ENCODE measurements at regions not wholly inside any gene's neighbourhood (a gene's known extent, or its start where the extent isn't known, plus 50 kb on each side); places are given as distances from the start of the nearest gene placed in this dataset.
"Not testable (repeated sequence)": the region's sequence is repeated elsewhere in the genome, so short reads cannot be mapped to it uniquely, and the experiment has no call there.

- no peak for DNase-seq (ENCODE audit: low spot score)
Observed at GRCh38 chr1:73854527-73854926, 343.4 kb downstream of the LRRIQ3 start.

- no peak for DNase-seq (ENCODE audit: low spot score)
Observed at GRCh38 chr1:73842436-73842835, 355.5 kb downstream of the LRRIQ3 start.

GRCh38 chr1:73839922-73840321 is 358.1 kb downstream of the LRRIQ3 start:
- peak; percentile 18 for DNase-seq (ENCODE audit: low spot score)

GRCh38 chr1:73832276-73833181 is 365.4 kb downstream of the LRRIQ3 start:
- no peak for DNase-seq (ENCODE audit: low spot score)

- not testable (repeated sequence) for DNase-seq (ENCODE audit: low spot score)
Observed at GRCh38 chr1:73827283-73827682, 370.7 kb downstream of the LRRIQ3 start.

- no peak for DNase-seq (ENCODE audit: low spot score)
Observed at GRCh38 chr1:73824065-73824464, 373.9 kb downstream of the LRRIQ3 start.

GRCh38 chr1:73821520-73821919 is 376.5 kb downstream of the LRRIQ3 start:
- no peak for DNase-seq (ENCODE audit: low spot score)

GRCh38 chr1:73820843-73821242 is 377.1 kb downstream of the LRRIQ3 start:
- DNase-seq (ENCODE audit: low spot score) = no peak

GRCh38 chr1:73813716-73814115 is 384.3 kb downstream of the LRRIQ3 start:
- no peak for DNase-seq (ENCODE audit: low spot score)

GRCh38 chr1:73813236-73813635 is 384.7 kb downstream of the LRRIQ3 start:
- DNase-seq (ENCODE audit: low spot score) = no peak

GRCh38 chr1:73811798-73812197 is 386.2 kb downstream of the LRRIQ3 start:
- DNase-seq (ENCODE audit: low spot score) = no peak

GRCh38 chr1:73804935-73805334 is 393.0 kb downstream of the LRRIQ3 start:
- no peak for DNase-seq (ENCODE audit: low spot score)

- DNase-seq (ENCODE audit: low spot score) = no peak
Observed at GRCh38 chr1:73803380-73803779, 394.6 kb downstream of the LRRIQ3 start.

- no peak for DNase-seq (ENCODE audit: low spot score)
Observed at GRCh38 chr1:73801912-73802429, 396.0 kb downstream of the LRRIQ3 start.

GRCh38 chr1:73800376-73800775 is 397.6 kb downstream of the LRRIQ3 start:
- DNase-seq (ENCODE audit: low spot score) = no peak

GRCh38 chr1:73789965-73790364 is 408.0 kb downstream of the LRRIQ3 start:
- DNase-seq (ENCODE audit: low spot score) = no peak

- no peak for DNase-seq (ENCODE audit: low spot score)
Observed at GRCh38 chr1:73784026-73784425, 413.9 kb downstream of the LRRIQ3 start.

- DNase-seq (ENCODE audit: low spot score) = no peak
Observed at GRCh38 chr1:73783352-73783751, 414.6 kb downstream of the LRRIQ3 start.

- DNase-seq (ENCODE audit: low spot score) = no peak
Observed at GRCh38 chr1:73782901-73783300, 415.1 kb downstream of the LRRIQ3 start.

- DNase-seq (ENCODE audit: low spot score) = no peak
Observed at GRCh38 chr1:73781251-73781650, 416.7 kb downstream of the LRRIQ3 start.

GRCh38 chr1:73778471-73778870 is 419.5 kb downstream of the LRRIQ3 start:
- no peak for DNase-seq (ENCODE audit: low spot score)

GRCh38 chr1:73775896-73776295 is 422.1 kb downstream of the LRRIQ3 start:
- DNase-seq (ENCODE audit: low spot score) = no peak

- no peak for DNase-seq (ENCODE audit: low spot score)
Observed at GRCh38 chr1:73772941-73773340, 425.0 kb downstream of the LRRIQ3 start.
